Erythroblast (primary cell): ENCODE measurements at regions not wholly inside any gene's neighbourhood (a gene's known extent, or its start where the extent isn't known, plus 50 kb on each side); places are given as distances from the start of the nearest gene placed in this dataset.

Source experiments
- GATA1 ChIP-seq: IDR thresholded peaks from 2 replicates; pipeline ENCODE4 v1.6.1; 2011; ENCODE audit warnings: low read depth, mild to moderate bottlenecking, control low read depth, low read length, moderate library complexity
- POLR2A ChIP-seq: IDR thresholded peaks from 2 replicates; pipeline ENCODE4 v1.6.1; 2011; ENCODE audit warnings: mild to moderate bottlenecking, low read length

DNA sequence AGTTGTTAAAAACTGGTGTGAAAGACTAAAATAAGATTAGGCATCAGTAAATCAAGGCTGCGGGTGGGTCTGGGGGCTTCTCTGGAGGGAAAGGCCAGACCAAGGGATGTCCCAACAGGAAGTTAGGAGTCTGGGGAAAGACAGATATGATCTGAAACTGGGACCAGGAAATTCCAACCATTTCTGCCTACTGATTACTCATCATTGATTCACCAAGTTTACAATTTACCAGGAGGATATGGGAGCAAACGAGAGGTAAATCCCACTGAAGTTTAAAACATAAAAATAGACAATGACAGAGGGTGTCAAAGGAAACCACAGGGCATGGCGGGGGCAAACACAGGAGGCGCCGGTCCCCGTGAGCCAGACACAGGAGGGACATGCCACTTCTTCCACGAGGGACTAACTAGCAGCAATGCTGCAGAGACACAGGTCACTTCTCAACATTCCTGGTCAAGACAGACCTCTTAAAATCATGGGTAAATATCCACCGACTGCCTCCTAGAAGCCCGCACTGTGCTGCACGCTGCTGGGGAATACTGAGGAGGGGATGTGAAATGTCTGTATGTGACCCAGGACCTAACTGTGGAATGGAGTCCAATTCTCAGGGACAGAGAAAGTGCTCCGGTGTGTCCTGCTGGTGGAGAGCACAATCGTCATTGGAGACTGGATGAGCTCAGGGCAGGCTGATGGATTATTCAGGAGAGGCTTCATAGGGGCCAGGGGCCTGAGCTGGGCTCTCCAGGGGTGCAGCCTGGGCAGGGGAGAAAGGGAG lies 153.4 kb upstream of the KLF14 start:
- TF ChIP-seq POLR2A (no peak), GATA1 (no peak)
